Fibroblast of the conjunctiva (primary cell): ENCODE measurements at regions not wholly inside any gene's neighbourhood (a gene's known extent, or its start where the extent isn't known, plus 50 kb on each side); places are given as distances from the start of the nearest gene placed in this dataset.
"Not testable (repeated sequence)": the region's sequence is repeated elsewhere in the genome, so short reads cannot be mapped to it uniquely, and the experiment has no call there.

Experiments
- DNase-seq: peaks from one replicate; pipeline ENCODE4 v3.0.0-alpha.2; 2010; ENCODE audit warnings: low read depth

- DNase-seq = no peak
Measured at GRCh38 chr18:46179306-46179705, 75.1 kb downstream of the HAUS1 start.

- no peak for DNase-seq
Measured at GRCh38 chr18:46182633-46183358, 78.6 kb downstream of the HAUS1 start.

GRCh38 chr18:46184296-46184695 is 80.1 kb downstream of the HAUS1 start:
- DNase-seq = not testable (repeated sequence)

GRCh38 chr18:46184727-46185126 is 80.5 kb downstream of the HAUS1 start:
- no peak for DNase-seq

- DNase-seq = no peak
Measured at GRCh38 chr18:46190667-46191066, 86.5 kb downstream of the HAUS1 start.

- DNase-seq = no peak
Measured at GRCh38 chr18:46196627-46197243, 92.5 kb downstream of the HAUS1 start.

GRCh38 chr18:46199515-46200147 is 95.4 kb downstream of the HAUS1 start:
- DNase-seq = peak; percentile 8

GRCh38 chr18:46200178-46201055 is 96.2 kb downstream of the HAUS1 start:
- DNase-seq = not testable (repeated sequence)

- no peak for DNase-seq
Measured at GRCh38 chr18:46204143-46204542, 100.0 kb downstream of the HAUS1 start.

GRCh38 chr18:46207985-46208384 is 103.8 kb downstream of the HAUS1 start:
- no peak for DNase-seq

- no peak for DNase-seq
Measured at GRCh38 chr18:46209161-46209560, 105.0 kb downstream of the HAUS1 start.

- DNase-seq = no peak
Measured at GRCh38 chr18:46211816-46212215, 107.6 kb downstream of the HAUS1 start.

- no peak for DNase-seq
Measured at GRCh38 chr18:46212398-46212797, 108.2 kb downstream of the HAUS1 start.

- DNase-seq = no peak
Measured at GRCh38 chr18:46213295-46213694, 109.1 kb downstream of the HAUS1 start.

GRCh38 chr18:46214435-46214834 is 110.2 kb downstream of the HAUS1 start:
- DNase-seq = no peak

- DNase-seq = no peak
Measured at GRCh38 chr18:46215902-46216723, 111.9 kb downstream of the HAUS1 start.

- peak; percentile 1 for DNase-seq
Measured at GRCh38 chr18:46220116-46220515, 115.9 kb downstream of the HAUS1 start.

GRCh38 chr18:46222093-46222492 is 117.9 kb downstream of the HAUS1 start:
- DNase-seq = no peak

GRCh38 chr18:46222710-46223360 is 118.7 kb downstream of the HAUS1 start:
- no peak for DNase-seq

GRCh38 chr18:46224181-46224775 is 120.1 kb downstream of the HAUS1 start:
- no peak for DNase-seq

GRCh38 chr18:46226461-46226860 is 122.3 kb downstream of the HAUS1 start:
- DNase-seq = no peak
